IMR-90 (cell line): ENCODE measurements at regions not wholly inside any gene's neighbourhood (a gene's known extent, or its start where the extent isn't known, plus 50 kb on each side); places are given as distances from the start of the nearest gene placed in this dataset.

Experiments used
- ATAC-seq: fragments of 200-7000 bp; cut with Tn5 transposase; 2 replicates; pipeline ENCODE4 v1.9.1; 2020; ENCODE audit warnings: low read depth, mild to moderate bottlenecking, moderate library complexity
- BruUV-seq: library from RNA; stranded (reverse); fragments of 400-500 nt; replicated peaks from 2 replicates; lab custom pipeline; 2021; lab: Mats Ljungman, UMichigan
- CTCF ChIA-PET: fragments of 300-600 bp; formaldehyde crosslinking; extraction: SDS; loops from one replicate; lab custom pipeline; 2021; ENCODE audit warnings: antibody characterized with exemption; lab: Yijun Ruan, JAX
- POLR2A ChIA-PET: fragments of 300-600 bp; sonication (Branson Sonifier 250); formaldehyde crosslinking; loops from one replicate; lab custom pipeline; 2022; ENCODE audit warnings: antibody characterized with exemption; ENCODE audit not compliant: unreplicated experiment; lab: Charles Lee
- DNase-seq: peaks from one replicate; pipeline ENCODE4 v3.0.0; 2013
- H2AFZ ChIP-seq: replicated peaks from 2 replicates; pipeline ENCODE3; 2013; ENCODE audit warnings: low read length, mild to moderate bottlenecking; ENCODE audit not compliant: poor library complexity
- H2AK5ac ChIP-seq: 2 replicates; pipeline ENCODE4 v1.6.1; 2013; ENCODE audit warnings: low read depth, low read length, inconsistent platforms
- H2AK9ac ChIP-seq: replicated peaks from 2 replicates; pipeline ENCODE3; 2013; ENCODE audit warnings: mild to moderate bottlenecking, low read depth, low read length, moderate library complexity; ENCODE audit not compliant: poor library complexity
- H2BK120ac ChIP-seq: 2 replicates; pipeline ENCODE4 v1.6.1; 2013; ENCODE audit warnings: low read depth, low read length, inconsistent platforms
- H2BK15ac ChIP-seq: 3 replicates; pipeline ENCODE4 v1.6.1; 2013; ENCODE audit warnings: low read depth, low read length, inconsistent platforms
- H2BK20ac ChIP-seq: 2 replicates; pipeline ENCODE4 v1.6.1; 2013; ENCODE audit warnings: low read depth, mild to moderate bottlenecking, inconsistent platforms, low read length, moderate library complexity
- H2BK5ac ChIP-seq: 2 replicates; pipeline ENCODE4 v1.6.1; 2013; ENCODE audit warnings: mild to moderate bottlenecking, low read depth, low read length, inconsistent platforms; ENCODE audit not compliant: poor library complexity, severe bottlenecking
- H3K14ac ChIP-seq: replicated peaks from 2 replicates; pipeline ENCODE4 v1.6.1; 2013; ENCODE audit warnings: low read depth, low read length, inconsistent platforms
- H3K18ac ChIP-seq: 2 replicates; pipeline ENCODE4 v1.6.1; 2013; ENCODE audit warnings: low read depth, low read length, control low read depth
- H3K23ac ChIP-seq: 2 replicates; pipeline ENCODE4 v1.6.1; 2013; ENCODE audit warnings: low read depth, low read length, inconsistent platforms
- H3K27ac ChIP-seq: 2 replicates; pipeline ENCODE4 v1.5.1; 2013; ENCODE audit warnings: mild to moderate bottlenecking, control low read depth, low read length; ENCODE audit not compliant: insufficient read depth
- H3K27me3 ChIP-seq: 2 replicates; pipeline ENCODE4 v1.6.1; 2013; ENCODE audit warnings: low read length; ENCODE audit not compliant: control insufficient read depth, insufficient read depth
- H3K36me3 ChIP-seq: 2 replicates; pipeline ENCODE4 v1.6.1; 2013; ENCODE audit warnings: low read length, mixed read lengths; ENCODE audit not compliant: control insufficient read depth, insufficient read depth
- H3K4ac ChIP-seq: 2 replicates; pipeline ENCODE4 v1.6.1; 2013; ENCODE audit warnings: low read depth, low read length, inconsistent platforms
- H3K4me1 ChIP-seq: 2 replicates; pipeline ENCODE4 v1.6.1; 2013; ENCODE audit warnings: low read length, mixed read lengths; ENCODE audit not compliant: control insufficient read depth, insufficient read depth
- H3K4me2 ChIP-seq: 2 replicates; pipeline ENCODE4 v1.6.1; 2013; ENCODE audit warnings: low read depth, mild to moderate bottlenecking, control low read depth, low read length, moderate library complexity
- H3K4me3 ChIP-seq: 2 replicates; pipeline ENCODE4 v1.5.1; 2013; ENCODE audit warnings: low read depth, mild to moderate bottlenecking, control low read depth, low read length, moderate library complexity; ENCODE audit not compliant: insufficient read depth
- H3K56ac ChIP-seq: 2 replicates; pipeline ENCODE4 v1.6.1; 2013; ENCODE audit warnings: low read length, inconsistent platforms; ENCODE audit not compliant: insufficient read depth; ENCODE audit errors: extremely low read depth
- H3K79me1 ChIP-seq, 2 experiments: 2 replicates each; pipeline ENCODE4 v1.6.1; 2013; ENCODE audit warnings: low read length in 2 of 2, inconsistent platforms in 1 of 2, low read depth in 1 of 2
- H3K9ac ChIP-seq: 2 replicates; pipeline ENCODE4 v1.6.1; 2013; ENCODE audit warnings: low read depth, low read length, control low read depth
- H3K9me1 ChIP-seq: 2 replicates; pipeline ENCODE4 v1.6.1; 2013; ENCODE audit warnings: low read length, inconsistent platforms; ENCODE audit not compliant: insufficient read depth
- H3K9me3 ChIP-seq: 2 replicates; pipeline ENCODE4 v1.6.1; 2013; ENCODE audit warnings: low read length; ENCODE audit not compliant: control insufficient read depth, insufficient read depth
- H4K20me1 ChIP-seq: 2 replicates; pipeline ENCODE4 v1.6.1; 2013; ENCODE audit warnings: low read length, inconsistent platforms; ENCODE audit not compliant: insufficient read depth
- H4K5ac ChIP-seq: 2 replicates; pipeline ENCODE4 v1.6.1; 2013; ENCODE audit warnings: mild to moderate bottlenecking, low read depth, low read length, control low read depth
- H4K8ac ChIP-seq, 2 experiments: 2 replicates each; pipeline ENCODE4 v1.6.1; 2013; ENCODE audit warnings: low read depth in 2 of 2, low read length in 2 of 2, control low read depth in 1 of 2, inconsistent platforms in 1 of 2
- H4K91ac ChIP-seq: 2 replicates; pipeline ENCODE4 v1.6.1; 2013; ENCODE audit warnings: low read depth, low read length, inconsistent platforms; ENCODE audit not compliant: insufficient read depth
- MAZ ChIP-seq: IDR thresholded peaks from 2 replicates; pipeline ENCODE4 v1.6.1; 2012; ENCODE audit warnings: low read depth, mild to moderate bottlenecking, low read length, improper control_type of control experiment, moderate library complexity, borderline replicate concordance
- WGBS, 2 experiments: methylation state at CpG; one replicate each; pipeline versions ENCODE4 v1.1.5 to v1.1.7; 2013; ENCODE audit warnings: missing lambda C conversion rate in 2 of 2; ENCODE audit not compliant: insufficient read length in 1 of 2; ENCODE audit errors: extremely low coverage in 2 of 2; 5-methylcytosine and 5-hydroxymethylcytosine counted together
- dilution Hi-C: fragments of 300-500 bp; cut with HindIII; formaldehyde crosslinking; loops from one replicate; pipeline ENCODE4 v1.14.3; 2018; ENCODE audit warnings: low sequenced_read_pairs; ENCODE audit not compliant: unreplicated experiment
- in situ Hi-C: fragments of 300-500 bp; cut with MboI; formaldehyde crosslinking; loops from 3 replicates; pipeline ENCODE4 v1.14.3; 2019; ENCODE audit warnings: low sequenced_read_pairs, inconsistent platforms, mixed read lengths
- intact Hi-C: fragments of 100-400 bp; cut with micrococcal nuclease; formaldehyde crosslinking; loops from 2 replicates; pipeline ENCODE4 v1.10.0; 2022
- TF ChIP-seq, protein P1 (sequence below): fragments of 150-350 bp; IDR thresholded peaks from 2 replicates; pipeline ENCODE4 v1.6.1; 2017; ENCODE audit warnings: mild to moderate bottlenecking, antibody characterized with exemption, low read length, low read depth

- TF ChIP-seq MAZ = no peak
- TF ChIP-seq, protein P1, sequence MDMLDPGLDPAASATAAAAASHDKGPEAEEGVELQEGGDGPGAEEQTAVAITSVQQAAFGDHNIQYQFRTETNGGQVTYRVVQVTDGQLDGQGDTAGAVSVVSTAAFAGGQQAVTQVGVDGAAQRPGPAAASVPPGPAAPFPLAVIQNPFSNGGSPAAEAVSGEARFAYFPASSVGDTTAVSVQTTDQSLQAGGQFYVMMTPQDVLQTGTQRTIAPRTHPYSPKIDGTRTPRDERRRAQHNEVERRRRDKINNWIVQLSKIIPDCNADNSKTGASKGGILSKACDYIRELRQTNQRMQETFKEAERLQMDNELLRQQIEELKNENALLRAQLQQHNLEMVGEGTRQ = no peak
Observed at GRCh38 chr5:68946728-68947127, 147.1 kb upstream of the SLC30A5 start.

More at GRCh38 chr5:68946728-68947127, 147.1 kb upstream of the SLC30A5 start:
- no peak overlapping the region for H3K4me3 ChIP-seq
- POLR2A ChIA-PET = no interaction called here
- H3K9me3 ChIP-seq = no peaks in the 10 kb centered on the region
- H4K5ac ChIP-seq = no peak overlapping the region
- H4K20me1 ChIP-seq = no peaks in the 10 kb centered on the region
- no CpG with 5 or more reads among the region's 3 CpGs for WGBS, 2 experiments
- no peaks in the 10 kb centered on the region for H3K4me1 ChIP-seq
- no peak overlapping the region for H3K23ac ChIP-seq
- dilution Hi-C loops = no loop called here
- in situ Hi-C loops = no loop called here
- no peak overlapping the region for H3K18ac ChIP-seq
- no peak overlapping the region for H4K91ac ChIP-seq
- H3K9me1 ChIP-seq = no peaks in the 10 kb centered on the region
- H3K4ac ChIP-seq = no peak overlapping the region
- H2BK120ac ChIP-seq = no peak overlapping the region
- ATAC-seq (no peak), DNase-seq (no peak)
- no peak overlapping the region for H2BK20ac ChIP-seq
- no TSS peak for BruUV-seq
- no peak overlapping the region for H2BK15ac ChIP-seq
- no peak overlapping the region for H3K27ac ChIP-seq
- H2AFZ ChIP-seq = no peak overlapping the region
- intact Hi-C loops = no loop called here
- CTCF ChIA-PET = interaction anchor here (1.0 kb wide), 1 partner anchor 66 kb away, joined by 3 read pairs; no protein-coding TSS in a partner anchor
- no peak overlapping the region for H2AK9ac ChIP-seq
- H3K79me1 ChIP-seq = no peaks in the 10 kb centered on the region
- no peak overlapping the region for H3K56ac ChIP-seq
- H4K8ac ChIP-seq = no peak overlapping the region
- no peak overlapping the region for H3K4me2 ChIP-seq
- no peak overlapping the region for H2AK5ac ChIP-seq
- H3K27me3 ChIP-seq = peaks cover 12% of the 10 kb centered on the region
- no peak overlapping the region for H2BK5ac ChIP-seq
- H3K14ac ChIP-seq = no peak overlapping the region
- H3K9ac ChIP-seq = no peak overlapping the region
- H3K36me3 ChIP-seq = no peaks in the 10 kb centered on the region
